CD8-positive, alpha-beta memory T cell (primary cell): ENCODE measurements at regions not wholly inside any gene's neighbourhood (a gene's known extent, or its start where the extent isn't known, plus 50 kb on each side); places are given as distances from the start of the nearest gene placed in this dataset.

Experiments
- CTCF ChIA-PET: fragments of 350-600 bp; sonication (Branson Sonifier 250); formaldehyde crosslinking; loops from one replicate; lab custom pipeline; 2021; ENCODE audit warnings: antibody characterized with exemption; lab: Charles Lee
- POLR2A ChIA-PET: fragments of 350-600 bp; sonication (Branson Sonifier 250); formaldehyde crosslinking; loops from one replicate; lab custom pipeline; 2021; ENCODE audit warnings: antibody characterized with exemption; lab: Charles Lee
- DNase-seq, 5 donors: peaks; one replicate each; pipeline versions ENCODE4 v3.0.0 to v3.0.0-alpha.2; 2020 to 2022; ENCODE audit warnings: mixed read lengths in 1 of 5
- H3K27ac ChIP-seq: one replicate; pipeline ENCODE4 v1.7.0; 2013; ENCODE audit warnings: low read depth, mild to moderate bottlenecking, low read length, moderate library complexity
- H3K27me3 ChIP-seq: 2 replicates; pipeline ENCODE4 v1.7.0; 2013; ENCODE audit warnings: low read length, mild to moderate bottlenecking; ENCODE audit not compliant: insufficient read depth, poor library complexity, severe bottlenecking
- H3K36me3 ChIP-seq: 2 replicates; pipeline ENCODE4 v1.7.0; 2013; ENCODE audit warnings: mild to moderate bottlenecking, low read length, moderate library complexity; ENCODE audit not compliant: insufficient read depth
- H3K4me1 ChIP-seq: 2 replicates; pipeline ENCODE4 v1.7.0; 2013; ENCODE audit warnings: mild to moderate bottlenecking, low read length, moderate library complexity; ENCODE audit not compliant: insufficient read depth
- H3K4me3 ChIP-seq: 2 replicates; pipeline ENCODE4 v1.7.0; 2013; ENCODE audit warnings: mild to moderate bottlenecking, low read length
- H3K9me3 ChIP-seq: 2 replicates; pipeline ENCODE4 v1.7.0; 2013; ENCODE audit warnings: mild to moderate bottlenecking, low read length
- H3K27ac Mint-ChIP-seq, 8 donors: one replicate each; pipeline ENCODE4 v1.8.0; 2020 to 2021; ENCODE audit warnings: mixed read lengths in 8 of 8, mild to moderate bottlenecking in 6 of 8, inconsistent platforms in 3 of 8, moderate library complexity in 3 of 8
- H3K27me3 Mint-ChIP-seq, 2 donors: one replicate each; pipeline ENCODE4 v1.8.0; 2020 to 2021; ENCODE audit warnings: mixed read lengths in 2 of 2, mild to moderate bottlenecking in 1 of 2, moderate library complexity in 1 of 2
- H3K36me3 Mint-ChIP-seq, 3 donors: one replicate each; pipeline ENCODE4 v1.8.0; 2020 to 2021; ENCODE audit warnings: mixed read lengths in 3 of 3, inconsistent platforms in 1 of 3, mild to moderate bottlenecking in 1 of 3
- H3K4me1 Mint-ChIP-seq, 3 donors: one replicate each; pipeline ENCODE4 v1.8.0; 2020 to 2021; ENCODE audit warnings: mixed read lengths in 3 of 3, inconsistent platforms in 1 of 3, mild to moderate bottlenecking in 1 of 3
- H3K4me3 Mint-ChIP-seq, 7 donors: one replicate each; pipeline ENCODE4 v1.8.0; 2020 to 2021; ENCODE audit warnings: mixed read lengths in 7 of 7, mild to moderate bottlenecking in 6 of 7, moderate library complexity in 4 of 7, inconsistent platforms in 2 of 7
- H3K9me3 Mint-ChIP-seq, 5 donors: one replicate each; pipeline ENCODE4 v1.8.0; 2020 to 2022; ENCODE audit warnings: mixed read lengths in 5 of 5, mild to moderate bottlenecking in 3 of 5, moderate library complexity in 2 of 5, inconsistent platforms in 1 of 5

DNA sequence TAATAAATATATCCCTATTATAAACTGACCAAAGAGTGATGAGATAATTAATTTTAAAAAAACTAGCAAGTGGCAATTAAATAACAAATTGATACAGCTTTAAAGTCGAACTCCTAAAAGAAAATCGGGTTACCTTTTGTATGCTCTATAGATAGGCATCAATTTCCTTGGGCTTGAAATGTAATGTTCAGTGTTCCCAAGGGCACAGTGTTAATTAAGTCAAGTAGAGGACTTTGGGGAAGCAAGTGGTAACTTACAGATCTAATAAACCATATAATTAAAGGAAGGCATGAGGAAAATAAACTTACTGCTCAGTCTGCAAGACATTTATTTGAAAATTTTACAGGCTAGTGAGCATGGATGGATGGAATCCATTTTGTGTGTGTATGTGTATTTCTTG, 220.9 kb downstream of the FSCB start:
- no peaks in the 10 kb centered on the region for H3K4me1 ChIP-seq
- no peaks in the 10 kb centered on the region for H3K27me3 ChIP-seq
- peaks cover 0 to 4% (median 2%) of the 10 kb centered on the region in 5 donors for H3K9me3 Mint-ChIP-seq
- CTCF ChIA-PET: no interaction called here
- H3K27me3 Mint-ChIP-seq: no peaks in the 10 kb centered on the region
- H3K36me3 ChIP-seq: no peaks in the 10 kb centered on the region
- no peak overlapping the region for H3K4me3 Mint-ChIP-seq
- H3K4me3 ChIP-seq: no peak overlapping the region
- no peak overlapping the region for H3K27ac Mint-ChIP-seq
- H3K36me3 Mint-ChIP-seq: no peaks in the 10 kb centered on the region
- H3K4me1 Mint-ChIP-seq: no peaks in the 10 kb centered on the region
- POLR2A ChIA-PET: no interaction called here
- no peak overlapping the region for H3K27ac ChIP-seq
- no peak for DNase-seq
- H3K9me3 ChIP-seq: no peaks in the 10 kb centered on the region

DNA sequence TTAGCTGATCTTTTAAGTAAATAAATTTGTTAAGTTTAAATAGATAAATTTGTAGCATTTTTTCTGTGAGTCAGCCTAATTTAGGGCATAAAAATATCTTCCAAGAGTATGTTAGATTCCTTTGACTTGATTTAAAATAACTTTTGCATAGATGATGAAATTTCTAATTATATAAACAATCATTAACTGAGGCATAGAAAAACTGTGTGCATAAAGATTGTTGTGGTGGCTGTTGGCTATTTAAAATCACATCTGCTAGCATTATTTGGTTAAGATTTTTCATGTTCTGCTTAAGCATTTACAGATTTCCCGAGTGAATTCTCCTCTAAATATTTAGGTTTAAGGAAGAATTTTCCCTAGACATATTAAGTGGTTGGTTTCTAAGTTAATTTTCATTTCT, 223.2 kb downstream of the FSCB start:
- H3K4me1 ChIP-seq: no peaks in the 10 kb centered on the region
- no peak for DNase-seq
- H3K27ac ChIP-seq: no peak overlapping the region
- Mint-ChIP-seq H3K36me3 (no peaks in the 10 kb centered on the region), H3K9me3 (peaks cover 0 to 3% (median 2%) of the 10 kb centered on the region in 5 donors), H3K27me3 (no peaks in the 10 kb centered on the region), H3K4me1 (no peaks in the 10 kb centered on the region), H3K4me3 (no peak overlapping the region), H3K27ac (no peak overlapping the region)
- H3K27me3 ChIP-seq: no peaks in the 10 kb centered on the region
- no peak overlapping the region for H3K4me3 ChIP-seq
- CTCF ChIA-PET: no interaction called here
- no peaks in the 10 kb centered on the region for H3K36me3 ChIP-seq
- H3K9me3 ChIP-seq: no peaks in the 10 kb centered on the region
- POLR2A ChIA-PET: no interaction called here

DNA sequence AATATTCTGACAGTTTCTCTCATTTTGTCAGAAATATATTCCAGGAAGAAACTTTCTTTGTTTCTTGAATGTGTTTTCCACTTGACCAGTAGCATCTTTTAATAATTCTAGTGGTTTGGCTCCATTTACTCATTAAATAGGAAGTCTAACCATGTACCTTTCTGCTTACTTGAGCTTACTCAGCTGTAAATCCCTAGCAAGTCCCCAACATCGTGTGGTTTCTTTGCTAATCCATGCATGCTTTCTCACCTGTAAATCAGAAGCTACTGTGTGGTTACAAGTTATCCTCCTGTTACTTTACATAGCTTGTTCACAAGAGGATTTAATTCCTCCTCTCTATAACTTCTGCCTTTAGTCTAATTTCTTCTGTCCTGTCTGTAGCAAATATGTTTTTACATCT, 227.7 kb downstream of the FSCB start:
- Histone ChIP-seq H3K36me3 (no peaks in the 10 kb centered on the region), H3K4me1 (no peaks in the 10 kb centered on the region), H3K9me3 (no peaks in the 10 kb centered on the region), H3K27me3 (no peaks in the 10 kb centered on the region), H3K4me3 (no peak overlapping the region), H3K27ac (no peak overlapping the region)
- no peaks in the 10 kb centered on the region for H3K36me3 Mint-ChIP-seq
- ChIA-PET CTCF (no interaction called here), POLR2A (no interaction called here)
- H3K27me3 Mint-ChIP-seq: no peaks in the 10 kb centered on the region
- H3K27ac Mint-ChIP-seq: no peak overlapping the region
- peaks cover 0 to 9% (median 4%) of the 10 kb centered on the region in 5 donors for H3K9me3 Mint-ChIP-seq
- DNase-seq: no peak
- no peak overlapping the region for H3K4me3 Mint-ChIP-seq
- H3K4me1 Mint-ChIP-seq: no peaks in the 10 kb centered on the region

- Mint-ChIP-seq H3K27ac (no peak overlapping the region), H3K4me1 (no peaks in the 10 kb centered on the region)
Observed at GRCh38 chr14:44271637-44272036, 235.4 kb downstream of the FSCB start.

DNA sequence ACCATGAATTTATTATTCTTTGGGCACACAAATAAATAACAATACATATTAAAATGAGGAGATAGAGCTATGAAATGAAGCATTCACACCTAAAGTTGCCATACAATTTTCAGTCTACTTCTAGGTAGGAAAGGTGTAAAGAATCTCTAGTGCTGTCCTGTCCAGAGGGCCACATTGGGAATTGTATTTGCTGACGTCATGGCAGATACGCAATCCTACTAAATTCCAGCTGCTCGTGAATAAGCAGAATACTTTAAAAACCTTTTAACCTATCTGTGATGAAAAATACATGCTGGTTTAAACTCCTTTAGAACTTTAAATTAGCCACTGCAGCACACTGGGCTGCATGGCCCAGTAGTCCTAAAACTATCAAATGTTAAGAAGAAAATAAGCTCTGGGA, 236.1 kb downstream of the FSCB start:
- peaks cover 3% of the 10 kb centered on the region for H3K9me3 ChIP-seq
- H3K4me1 ChIP-seq: no peaks in the 10 kb centered on the region
- ChIA-PET POLR2A (no interaction called here), CTCF (no interaction called here)
- Mint-ChIP-seq H3K4me3 (no peak overlapping the region), H3K9me3 (peaks cover 3 to 24% (median 12%) of the 10 kb centered on the region in 5 donors), H3K4me1 (no peaks in the 10 kb centered on the region), H3K36me3 (no peaks in the 10 kb centered on the region), H3K27me3 (no peaks in the 10 kb centered on the region), H3K27ac (no peak overlapping the region)
- H3K4me3 ChIP-seq: no peak overlapping the region
- no peak overlapping the region for H3K27ac ChIP-seq
- DNase-seq: no peak
- H3K27me3 ChIP-seq: no peaks in the 10 kb centered on the region
- no peaks in the 10 kb centered on the region for H3K36me3 ChIP-seq

More at GRCh38 chr14:44271637-44272036, 235.4 kb downstream of the FSCB start:
- no peaks in the 10 kb centered on the region for H3K36me3 Mint-ChIP-seq
- no peak overlapping the region for H3K4me3 Mint-ChIP-seq
- Histone ChIP-seq H3K4me1 (no peaks in the 10 kb centered on the region), H3K27me3 (no peaks in the 10 kb centered on the region), H3K27ac (no peak overlapping the region), H3K9me3 (peaks cover 3% of the 10 kb centered on the region), H3K4me3 (no peak overlapping the region), H3K36me3 (no peaks in the 10 kb centered on the region)
- no peak for DNase-seq
- POLR2A ChIA-PET: no interaction called here
- CTCF ChIA-PET: no interaction called here
- peaks cover 3 to 19% (median 8%) of the 10 kb centered on the region in 5 donors for H3K9me3 Mint-ChIP-seq
- H3K27me3 Mint-ChIP-seq: no peaks in the 10 kb centered on the region

DNA sequence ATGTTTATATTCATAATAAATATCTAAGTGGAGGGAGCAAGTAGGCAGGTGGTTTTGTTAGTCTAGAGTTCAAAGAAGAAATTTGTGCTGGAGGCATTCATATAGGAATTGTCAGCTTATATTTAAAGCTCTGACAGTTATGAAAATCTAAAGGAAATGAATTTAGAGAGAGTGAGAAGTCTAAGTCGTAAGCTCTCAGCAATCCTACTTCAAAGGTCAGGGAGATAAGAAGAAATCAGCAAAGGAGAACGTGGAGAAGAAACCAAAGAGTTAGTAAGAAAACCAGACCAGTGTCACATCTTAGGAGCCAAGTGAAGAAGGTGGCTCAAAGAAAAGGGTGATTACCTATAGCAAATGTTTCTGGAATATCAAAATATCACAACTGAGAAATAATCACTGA, 241.8 kb downstream of the FSCB start:
- Mint-ChIP-seq H3K36me3 (no peaks in the 10 kb centered on the region), H3K27me3 (no peaks in the 10 kb centered on the region), H3K27ac (no peak overlapping the region), H3K9me3 (peaks cover 10 to 50% (median 23%) of the 10 kb centered on the region in 5 donors), H3K4me3 (no peak overlapping the region), H3K4me1 (no peaks in the 10 kb centered on the region)
- Histone ChIP-seq H3K36me3 (no peaks in the 10 kb centered on the region), H3K9me3 (no peaks in the 10 kb centered on the region), H3K4me1 (no peaks in the 10 kb centered on the region), H3K4me3 (no peak overlapping the region), H3K27ac (no peak overlapping the region), H3K27me3 (no peaks in the 10 kb centered on the region)
- ChIA-PET POLR2A (no interaction called here), CTCF (interaction anchor here (1.1 kb wide), 1 partner anchor 1521 kb away, joined by 3 read pairs; no protein-coding TSS in a partner anchor)
- DNase-seq: no peak

DNA sequence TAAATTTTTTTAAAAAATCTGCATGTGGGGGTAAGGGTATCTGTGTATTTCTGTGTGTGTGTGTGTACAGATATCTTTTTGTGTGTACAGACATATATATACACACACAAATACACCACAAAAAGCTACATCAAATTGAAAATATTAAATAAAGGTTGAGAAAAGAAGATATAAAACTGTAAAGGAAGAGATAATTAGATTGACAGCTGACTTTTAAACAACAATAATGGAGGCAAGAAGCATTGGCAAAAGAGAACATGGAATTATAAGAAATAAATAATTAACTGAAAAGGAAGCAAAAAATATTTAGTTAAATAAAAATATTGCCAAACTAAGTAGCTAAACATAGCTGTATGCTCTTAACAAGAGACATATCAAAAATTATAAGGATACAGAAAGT, 291.4 kb downstream of the FSCB start:
- Histone ChIP-seq H3K36me3 (no peaks in the 10 kb centered on the region), H3K27ac (no peak overlapping the region), H3K27me3 (no peaks in the 10 kb centered on the region), H3K9me3 (no peaks in the 10 kb centered on the region), H3K4me1 (no peaks in the 10 kb centered on the region), H3K4me3 (no peak overlapping the region)
- Mint-ChIP-seq H3K9me3 (peaks cover 10 to 16% (median 14%) of the 10 kb centered on the region in 5 donors), H3K27me3 (no peaks in the 10 kb centered on the region), H3K36me3 (no peaks in the 10 kb centered on the region), H3K4me1 (no peaks in the 10 kb centered on the region), H3K27ac (no peak overlapping the region), H3K4me3 (no peak overlapping the region)
- no peak for DNase-seq
- ChIA-PET POLR2A (no interaction called here), CTCF (no interaction called here)

- H3K4me3 Mint-ChIP-seq: no peak overlapping the region
- H3K27me3 Mint-ChIP-seq: no peaks in the 10 kb centered on the region
- no peaks in the 10 kb centered on the region for H3K27me3 ChIP-seq
- POLR2A ChIA-PET: no interaction called here
- no peaks in the 10 kb centered on the region for H3K36me3 ChIP-seq
- DNase-seq: no peak
- no peaks in the 10 kb centered on the region for H3K36me3 Mint-ChIP-seq
- no peak overlapping the region for H3K27ac Mint-ChIP-seq
- H3K4me1 ChIP-seq: no peaks in the 10 kb centered on the region
- H3K4me1 Mint-ChIP-seq: no peaks in the 10 kb centered on the region
- peaks cover 7 to 19% (median 14%) of the 10 kb centered on the region in 5 donors for H3K9me3 Mint-ChIP-seq
- H3K4me3 ChIP-seq: no peak overlapping the region
- no peak overlapping the region for H3K27ac ChIP-seq
- CTCF ChIA-PET: no interaction called here
- no peaks in the 10 kb centered on the region for H3K9me3 ChIP-seq
Observed at GRCh38 chr14:44211718-44212117, 295.4 kb downstream of the FSCB start.
